ENCODE measurements at regions not wholly inside any gene's neighbourhood (a gene's known extent, or its start where the extent isn't known, plus 50 kb on each side); places are given as distances from the start of the nearest gene placed in this dataset.
"Not testable (repeated sequence)": the region's sequence is repeated elsewhere in the genome, so short reads cannot be mapped to it uniquely, and the experiment has no call there.

DNA sequence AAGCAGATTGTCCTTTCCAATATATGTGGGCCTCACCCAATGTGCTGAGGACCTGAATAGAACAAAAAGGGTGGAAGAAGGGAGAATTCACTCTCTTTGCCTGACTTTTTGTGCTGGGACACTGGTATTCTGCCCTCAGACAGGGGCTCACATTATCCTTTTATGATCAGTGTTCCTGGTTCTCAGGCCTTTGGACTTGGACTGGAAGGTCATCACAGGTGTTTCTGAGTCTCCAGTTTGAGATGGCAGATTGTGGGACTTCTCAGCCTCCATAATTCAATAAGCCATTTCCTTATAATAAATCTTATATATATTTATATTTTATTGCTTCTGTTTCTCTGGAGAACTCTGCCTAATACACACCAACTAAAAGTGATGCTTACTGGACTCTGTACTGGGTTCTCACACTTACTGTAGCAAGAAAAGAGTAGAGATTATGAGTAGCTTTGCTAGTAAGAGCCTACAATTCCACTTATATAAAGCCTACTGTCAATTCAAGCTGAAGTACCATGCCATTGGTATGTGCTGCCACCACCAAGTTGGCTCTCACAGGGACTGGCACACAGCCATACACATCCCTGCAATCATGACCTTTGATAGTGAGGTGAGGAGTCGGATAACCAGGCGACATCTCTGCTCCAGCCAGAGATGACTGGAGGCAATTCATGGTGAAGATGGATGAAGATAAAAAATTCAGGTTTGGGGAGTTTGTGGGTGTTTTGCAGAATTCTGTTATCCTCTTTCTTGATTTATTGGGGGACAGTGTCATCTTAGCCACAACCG is 130.7 kb upstream of the NR3C1 start:
- peak; percentile 65 for DNase-seq (ENCODE audit: low spot score)

DNA sequence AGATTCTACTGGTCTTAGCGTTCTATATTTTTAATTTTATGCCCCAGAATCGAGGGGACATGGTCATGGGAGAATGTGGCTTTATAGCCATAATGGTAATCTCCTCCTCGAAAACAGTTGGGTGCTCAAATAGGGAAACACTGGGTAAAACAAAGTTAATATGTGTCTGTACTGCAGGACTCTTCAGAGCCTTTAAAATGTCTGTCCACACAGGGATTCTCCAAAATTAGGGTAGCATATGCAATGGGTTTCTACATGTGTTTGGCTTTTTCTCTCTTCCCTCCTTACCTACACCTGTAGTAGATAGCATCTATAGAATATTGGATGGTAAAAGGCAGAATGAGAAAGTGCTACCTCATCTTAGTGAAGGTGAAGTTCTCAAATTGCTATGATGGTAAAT is 130.0 kb upstream of the NR3C1 start:
- DNase-seq (ENCODE audit: low spot score) = no peak

DNA sequence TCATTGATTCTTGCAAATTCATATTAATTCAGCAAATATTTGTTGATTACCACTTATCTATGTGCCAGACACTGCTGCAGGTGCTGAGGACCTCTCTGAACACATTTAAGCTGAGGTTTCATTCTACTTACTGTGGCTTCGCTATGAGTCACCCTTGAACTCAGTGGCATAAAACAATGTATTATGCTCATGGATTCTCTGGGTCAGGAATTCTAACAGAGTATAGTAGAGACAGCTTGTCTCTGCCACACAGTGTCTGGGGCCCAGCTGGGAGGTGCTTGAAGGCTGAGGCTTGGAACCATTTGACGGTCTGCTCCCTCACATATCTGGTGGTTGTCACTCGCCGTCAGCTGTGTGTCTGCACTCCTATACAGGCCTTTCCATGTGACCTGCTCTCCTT is 124.3 kb upstream of the NR3C1 start:
- no peak for DNase-seq (ENCODE audit: low spot score)

DNA sequence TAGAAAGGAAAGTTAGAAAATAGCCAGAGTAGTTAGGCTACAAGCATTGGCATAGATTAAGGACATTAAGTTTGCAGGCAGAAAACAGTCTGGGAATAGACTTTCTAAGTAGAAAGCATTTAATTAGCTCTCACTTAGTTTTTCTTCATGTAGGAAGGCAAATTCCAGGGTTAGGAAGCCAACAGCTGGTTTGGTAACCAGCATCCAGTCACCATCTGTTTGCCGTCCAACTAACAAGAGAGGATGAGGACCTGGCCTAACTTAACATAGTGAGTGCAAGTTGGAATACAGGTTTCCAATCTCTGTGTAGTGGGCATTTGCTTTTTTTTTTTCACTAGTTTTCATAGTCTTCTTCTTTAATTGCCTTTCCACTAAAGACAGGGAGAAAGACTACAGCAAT is 121.7 kb upstream of the NR3C1 start:
- DNase-seq (ENCODE audit: low spot score) = no peak

DNA sequence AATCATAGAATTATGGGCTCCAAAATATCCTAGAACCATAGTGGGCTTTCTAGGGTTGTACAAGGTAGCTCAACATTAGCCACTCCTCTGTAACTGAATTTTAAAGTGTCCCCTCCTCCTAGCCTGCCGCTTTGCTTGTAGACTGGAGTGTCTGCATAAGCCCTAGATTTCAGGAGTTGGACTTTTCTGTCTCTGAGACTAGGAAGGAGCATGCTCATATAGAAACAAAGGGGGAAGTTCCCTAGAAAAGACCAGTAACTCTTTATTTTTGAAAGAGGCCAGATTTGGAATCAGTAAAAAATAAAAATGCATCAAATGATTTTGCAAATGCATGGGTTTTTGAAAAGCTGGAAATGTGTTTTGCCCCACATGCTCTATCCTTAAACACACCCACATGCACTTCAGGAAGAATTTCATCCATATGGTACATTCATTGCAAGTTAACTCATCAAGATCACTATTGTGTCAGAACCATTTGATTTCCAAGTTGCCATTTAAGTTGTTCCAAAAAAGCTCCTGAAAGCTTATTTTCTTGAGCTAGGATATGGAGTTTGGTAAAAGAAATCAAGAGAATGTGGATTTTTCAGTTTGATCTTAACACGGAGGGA is 121.0 kb upstream of the NR3C1 start:
- no peak for DNase-seq (ENCODE audit: low spot score)

DNA sequence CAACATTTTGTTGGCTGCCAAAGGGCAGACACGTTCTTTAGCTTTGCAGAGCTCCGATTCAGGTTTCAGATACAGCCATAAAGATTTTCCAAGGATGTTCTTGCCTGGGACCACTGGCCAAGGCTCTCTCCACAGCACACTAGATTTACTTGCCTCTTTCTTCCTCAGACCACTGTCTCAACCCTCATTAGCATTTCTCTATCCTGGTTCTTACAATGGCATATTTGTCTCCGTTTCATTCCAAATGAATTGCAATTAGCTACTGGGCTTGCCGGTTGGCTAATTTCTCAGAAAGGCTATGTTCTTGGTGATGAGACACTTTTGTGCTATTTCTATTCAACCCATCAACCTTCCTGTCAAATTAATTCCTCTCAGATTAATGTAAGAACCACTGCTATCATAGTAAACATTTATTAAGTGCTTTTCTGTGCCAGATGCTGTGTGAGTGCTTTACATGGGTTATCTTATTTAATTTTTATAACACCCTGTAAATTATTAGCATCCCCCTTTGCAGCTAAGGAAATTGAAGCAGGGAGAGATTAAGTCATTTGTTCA is 118.4 kb upstream of the NR3C1 start:
- no peak for DNase-seq (ENCODE audit: low spot score)

DNA sequence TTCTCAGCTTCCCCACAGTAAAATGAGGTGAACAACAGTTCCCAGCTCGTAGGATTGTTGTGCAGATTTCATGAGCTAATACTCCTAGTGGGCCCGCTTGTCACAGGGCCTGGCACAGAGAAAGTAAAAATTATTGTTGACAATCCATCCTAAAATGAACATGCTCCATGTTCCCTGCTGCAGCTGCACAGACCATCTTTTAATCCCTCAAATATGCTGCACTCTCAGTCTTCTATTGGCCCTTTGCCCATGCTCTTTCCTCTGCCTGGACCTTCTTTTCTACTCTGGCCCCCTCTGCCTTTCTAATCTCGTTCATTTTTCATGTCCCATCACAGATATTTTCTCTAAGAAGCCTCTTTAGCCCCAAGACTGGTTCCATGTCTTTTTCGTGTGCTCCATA is 117.7 kb upstream of the NR3C1 start:
- DNase-seq (ENCODE audit: low spot score) = no peak

DNA sequence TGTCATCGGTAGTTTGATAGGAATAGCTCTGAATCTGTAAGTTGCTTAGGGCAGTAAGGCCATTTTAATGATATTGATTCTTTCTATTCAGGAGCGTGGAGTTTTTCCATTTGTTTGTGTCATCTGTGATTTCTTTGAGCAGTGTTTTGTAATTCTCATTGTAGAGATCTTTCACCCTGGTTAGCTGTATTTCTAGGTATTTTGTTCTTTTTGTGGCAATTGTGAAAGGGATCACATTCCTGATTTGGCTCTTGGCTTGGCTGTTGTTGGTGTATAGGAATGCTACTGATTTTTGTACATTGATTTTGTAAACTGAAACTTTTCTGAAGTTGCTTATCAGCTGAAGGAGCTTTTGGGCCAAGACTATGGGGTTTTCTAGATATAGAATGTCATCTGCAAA is 115.7 kb upstream of the NR3C1 start:
- DNase-seq (ENCODE audit: low spot score) = not testable (repeated sequence)

DNA sequence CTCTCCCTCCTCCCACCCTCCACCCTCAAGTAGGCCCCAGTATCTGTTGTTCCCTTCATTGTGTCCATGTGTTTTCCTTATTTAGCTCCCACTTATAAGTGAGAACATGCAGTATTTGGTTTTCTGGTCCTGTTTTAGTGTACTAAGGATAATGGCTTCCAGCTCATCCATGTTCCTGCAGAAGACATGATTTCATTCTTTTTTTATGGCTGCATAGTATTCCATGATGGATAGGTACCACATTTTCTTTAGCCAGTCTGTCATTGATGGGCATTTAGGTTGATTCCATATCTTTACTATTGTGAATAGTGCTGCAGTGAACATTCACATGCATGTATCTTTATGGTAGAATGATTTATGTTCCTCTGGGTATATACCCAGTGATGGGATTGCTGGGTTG is 114.3 kb upstream of the NR3C1 start:
- DNase-seq (ENCODE audit: low spot score) = not testable (repeated sequence)

DNA sequence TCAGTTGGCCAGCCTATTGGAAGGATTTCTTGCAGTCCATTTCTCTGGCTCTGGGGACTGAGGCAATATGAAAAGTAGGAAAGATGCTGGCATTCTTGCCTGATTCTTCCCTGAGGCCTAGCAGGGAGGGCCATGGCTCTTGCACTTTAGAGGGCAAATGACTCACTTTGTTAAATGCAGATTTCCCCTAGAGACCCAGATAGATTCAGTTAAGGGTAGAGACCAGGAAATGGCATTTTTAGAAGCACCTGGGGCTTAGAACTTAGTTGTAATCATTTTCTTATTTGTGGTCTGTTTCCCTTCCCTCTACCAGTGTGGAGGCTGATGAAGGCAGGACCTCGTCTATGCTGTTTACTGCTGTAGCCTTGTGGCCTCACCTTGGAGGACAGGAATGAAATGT is 112.8 kb upstream of the NR3C1 start:
- DNase-seq (ENCODE audit: low spot score) = no peak

DNA sequence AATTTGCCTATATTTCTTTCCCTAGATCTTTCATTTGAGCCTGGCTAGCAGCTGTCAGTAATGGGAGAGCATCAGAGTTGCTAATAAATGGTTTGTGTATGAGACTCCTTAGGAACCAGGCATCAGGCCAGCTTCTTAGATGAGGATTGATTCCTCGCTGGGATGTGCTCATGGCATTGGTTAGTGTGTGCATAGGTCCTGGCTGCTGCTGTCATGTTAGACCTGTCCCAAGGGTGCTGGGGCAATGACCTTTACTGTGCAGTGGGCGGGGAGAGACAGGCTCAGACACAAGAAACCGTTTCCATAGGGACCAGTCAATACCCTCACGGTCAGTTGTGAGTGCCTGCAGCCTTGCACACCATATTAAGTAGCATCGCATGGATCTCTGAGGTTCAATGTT is 112.3 kb upstream of the NR3C1 start:
- no peak for DNase-seq (ENCODE audit: low spot score)

DNA sequence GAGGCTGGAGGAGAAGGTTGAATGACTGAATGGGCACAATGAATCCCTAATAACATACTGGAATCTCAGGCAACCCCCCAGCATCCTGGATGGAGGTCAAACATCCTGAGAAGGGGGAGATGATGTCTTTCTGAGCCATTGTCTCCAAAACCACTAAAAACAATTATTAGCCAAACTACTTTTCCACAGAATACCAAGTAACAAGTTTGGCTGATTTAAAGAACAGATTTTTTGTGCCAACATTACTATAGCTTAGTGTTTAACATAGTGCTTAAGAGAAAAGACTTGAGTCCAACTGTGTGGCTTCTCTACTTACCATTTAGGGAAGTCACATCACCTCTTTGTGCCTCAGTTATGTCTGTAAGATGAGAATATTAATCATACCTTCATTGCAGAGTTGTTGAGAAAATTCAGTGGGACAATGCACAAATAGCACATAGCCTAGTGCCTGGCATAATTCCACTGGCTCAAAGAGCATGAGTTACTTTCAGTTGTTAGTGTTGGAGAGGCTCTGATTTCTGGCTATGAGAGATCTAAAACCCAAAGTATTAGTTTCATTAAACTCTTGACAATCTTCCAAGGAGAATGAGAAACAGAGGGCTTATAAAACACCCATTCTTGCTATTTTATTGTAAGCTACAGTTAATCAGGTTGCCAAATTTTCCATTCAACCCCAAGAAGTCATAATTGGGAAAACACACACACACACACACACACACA is 111.3 kb upstream of the NR3C1 start:
- DNase-seq (ENCODE audit: low spot score) = no peak

DNA sequence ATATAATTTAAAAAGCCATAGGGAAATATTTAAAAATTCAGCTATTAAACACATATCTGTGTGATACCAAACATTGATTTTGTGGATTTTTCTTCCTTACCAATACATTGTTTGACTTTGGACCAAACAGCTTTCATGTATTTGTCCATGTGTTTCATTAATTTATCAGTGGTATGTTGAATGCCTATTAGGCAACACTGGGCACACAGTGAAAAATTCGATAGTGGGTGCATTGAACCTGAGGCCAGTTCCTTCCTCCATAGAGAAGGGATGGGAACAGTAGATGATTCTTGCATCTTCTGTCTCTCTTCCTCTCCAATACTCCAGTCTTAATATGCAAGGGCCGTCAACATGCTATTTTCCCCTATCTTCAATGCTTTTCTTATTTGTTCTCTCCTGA is 110.2 kb upstream of the NR3C1 start:
- no peak for DNase-seq (ENCODE audit: low spot score)

DNA sequence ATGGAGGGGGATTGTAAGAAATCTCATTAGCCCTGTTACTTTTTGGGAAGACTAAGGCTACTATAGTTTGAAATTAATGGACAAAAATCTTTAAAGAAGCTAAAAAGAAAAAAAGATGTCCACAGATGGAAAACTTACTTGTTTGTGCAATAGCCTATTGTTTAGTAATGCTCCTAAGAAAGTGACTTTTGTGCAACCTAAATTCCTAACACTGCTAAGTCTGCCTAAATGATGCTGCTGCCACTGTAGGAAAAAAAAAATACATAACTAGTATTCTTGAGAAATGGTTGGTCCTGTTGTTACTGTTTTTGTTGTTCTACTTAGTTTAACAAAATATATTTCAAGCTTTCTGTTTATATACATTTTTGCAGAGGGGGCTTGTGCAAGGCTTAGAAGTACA is 108.2 kb upstream of the NR3C1 start:
- DNase-seq (ENCODE audit: low spot score) = no peak

DNA sequence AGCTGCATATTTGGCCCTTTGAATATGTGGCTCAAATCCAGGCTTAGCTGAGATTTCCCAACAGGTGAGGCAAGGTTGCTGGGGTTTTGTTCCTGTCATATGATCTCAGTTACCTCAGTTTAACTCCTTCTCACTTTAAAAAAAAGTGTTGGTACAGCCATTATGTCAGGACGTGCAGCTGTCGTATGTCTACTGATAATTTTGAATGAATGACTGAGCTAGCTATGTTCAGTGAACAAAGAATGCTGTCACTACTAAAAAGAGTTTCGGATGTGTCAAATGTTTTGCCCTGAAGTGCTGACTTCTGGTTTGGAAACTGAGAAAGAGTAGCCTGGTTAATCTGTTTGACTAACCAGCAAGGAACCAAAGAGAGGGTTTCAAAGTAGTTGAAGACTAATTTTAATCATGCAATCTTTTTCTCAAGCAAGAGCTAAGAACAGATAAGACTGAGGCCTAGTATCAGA is 106.3 kb upstream of the NR3C1 start:
- no peak for DNase-seq (ENCODE audit: low spot score)

DNA sequence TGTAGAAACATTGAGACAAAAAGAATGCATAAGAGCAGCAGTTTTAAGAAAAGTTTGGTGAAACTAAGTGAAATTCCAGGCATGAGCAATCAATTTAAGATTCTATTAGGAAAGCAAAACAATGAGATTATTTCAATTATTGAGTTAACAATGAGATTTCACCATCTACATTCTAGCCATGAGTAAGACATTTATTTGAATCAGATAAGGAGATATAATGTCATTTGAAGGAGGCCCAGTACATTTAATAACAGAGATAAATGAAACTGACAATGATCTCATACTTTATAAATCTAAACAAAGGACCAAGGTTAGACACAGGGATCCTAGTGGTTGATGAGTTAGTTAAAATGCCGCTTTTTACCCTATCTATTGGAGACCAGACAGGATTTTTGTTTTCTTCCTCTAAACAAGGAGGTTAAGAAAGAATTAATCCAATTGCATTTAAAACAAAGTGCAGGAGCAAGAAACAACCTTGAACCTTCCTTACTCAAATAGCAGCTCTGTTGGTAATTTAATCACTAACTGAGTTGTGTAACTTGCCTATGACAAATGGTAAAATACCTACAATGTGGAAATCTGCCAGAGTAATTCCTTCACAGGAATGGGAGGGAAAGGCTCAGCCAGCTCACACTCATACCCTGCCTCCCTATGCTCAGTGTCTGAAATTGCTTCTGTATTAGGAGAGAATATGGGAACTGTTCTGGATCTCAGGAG is 103.5 kb upstream of the NR3C1 start:
- DNase-seq (ENCODE audit: low spot score) = peak; percentile 33

DNA sequence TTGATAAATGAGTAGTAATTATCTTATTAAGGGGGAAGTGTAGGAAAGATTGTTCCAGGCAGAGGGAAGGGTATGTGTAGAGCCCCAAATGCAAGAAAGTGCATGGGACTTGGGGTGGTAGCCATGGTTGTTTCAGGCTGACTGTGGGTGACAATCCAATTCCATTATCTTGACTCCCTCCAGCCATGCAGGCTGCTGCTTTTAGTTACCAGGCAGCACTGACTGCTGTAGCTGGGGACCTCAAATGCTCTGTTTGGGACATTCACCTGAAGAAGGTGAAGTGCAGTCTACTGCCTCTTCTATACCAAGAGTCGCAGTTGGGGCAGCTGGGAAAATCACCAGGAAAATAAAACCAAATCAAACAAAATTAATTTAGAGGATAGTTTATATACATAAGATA is 102.4 kb upstream of the NR3C1 start:
- no peak for DNase-seq (ENCODE audit: low spot score)

DNA sequence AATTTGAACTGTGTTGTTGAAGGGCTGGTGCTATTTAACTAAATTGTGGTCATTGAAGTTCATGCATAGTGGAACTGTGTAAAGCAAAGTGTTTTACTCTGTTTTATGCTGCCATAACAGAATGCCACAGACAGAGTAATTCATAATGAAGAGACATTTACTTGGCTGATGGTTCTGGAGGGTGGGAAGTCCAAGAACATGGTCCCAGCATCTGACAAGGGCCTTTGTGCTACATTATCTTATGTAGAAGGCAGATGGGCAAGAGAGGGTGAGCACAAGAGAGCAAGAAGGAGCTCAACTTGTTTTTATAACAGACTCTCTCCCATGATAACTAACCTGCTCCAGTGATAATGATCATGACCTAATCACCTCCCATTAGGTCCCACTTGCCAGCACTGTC is 101.9 kb upstream of the NR3C1 start:
- DNase-seq (ENCODE audit: low spot score) = no peak

DNA sequence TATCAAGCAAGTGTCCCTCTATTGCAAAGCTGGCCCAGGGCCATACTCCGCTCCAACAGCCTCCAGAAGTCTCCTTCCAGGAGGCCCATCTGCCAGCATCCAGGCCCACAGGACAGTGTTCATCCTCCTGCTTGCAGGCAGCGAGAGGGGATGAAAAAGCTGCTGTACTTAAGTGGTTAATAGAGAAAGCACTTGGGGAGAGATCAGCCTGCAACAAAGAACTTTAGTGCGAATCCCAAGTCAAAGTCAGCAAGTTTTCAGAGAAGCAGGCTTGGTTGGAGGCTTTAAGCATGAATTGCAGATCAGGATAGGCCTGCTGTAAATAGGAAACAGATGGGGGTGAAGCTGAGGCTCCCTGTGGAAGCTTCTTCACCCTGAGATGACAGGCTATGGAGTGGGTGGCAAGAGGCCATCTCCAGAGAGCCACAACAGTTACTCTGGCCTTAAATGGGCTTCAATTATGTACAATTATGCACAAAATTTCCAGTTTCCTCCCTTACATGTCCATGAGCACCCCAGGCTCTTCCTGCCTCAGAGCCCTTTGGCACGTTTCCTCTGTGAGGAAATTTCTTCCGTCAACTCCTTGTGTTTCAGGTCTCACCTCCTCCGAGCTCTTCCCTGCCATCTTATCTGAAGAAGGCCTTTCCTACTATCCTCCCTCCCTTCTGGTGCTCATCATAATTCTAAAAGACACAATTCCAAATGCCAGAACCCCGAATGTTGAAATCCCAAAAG is 98.0 kb upstream of the NR3C1 start:
- no peak for DNase-seq (ENCODE audit: low spot score)

DNA sequence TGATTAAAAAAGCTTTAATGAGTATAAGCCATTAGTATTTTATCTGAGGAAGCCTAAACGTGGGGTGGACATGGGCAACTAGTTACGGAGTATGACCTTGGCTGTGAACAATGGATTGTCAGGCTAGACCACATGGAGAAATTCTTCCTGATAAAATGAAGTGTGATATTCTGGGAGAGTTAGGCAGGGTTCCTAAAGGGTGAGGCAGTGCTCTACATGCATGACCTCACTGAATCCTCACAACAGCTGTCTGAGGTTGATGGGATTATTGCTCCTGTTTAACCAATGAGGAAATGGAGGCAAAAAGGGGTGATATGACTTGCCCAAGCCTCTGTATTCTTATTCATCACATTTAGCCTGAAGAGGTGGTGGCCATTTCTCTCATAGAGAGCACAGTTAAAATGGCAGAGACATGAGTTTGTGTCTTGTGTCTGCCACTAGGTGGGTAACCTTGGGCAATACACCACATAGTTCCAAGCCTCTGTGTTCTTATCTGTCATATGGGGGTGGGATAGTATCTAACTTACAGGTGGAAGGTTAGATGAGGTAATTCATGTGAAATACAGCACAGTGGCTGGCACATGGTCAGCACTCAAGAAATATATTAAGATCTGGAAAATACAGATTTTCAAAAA is 96.1 kb upstream of the NR3C1 start:
- DNase-seq (ENCODE audit: low spot score) = no peak

DNA sequence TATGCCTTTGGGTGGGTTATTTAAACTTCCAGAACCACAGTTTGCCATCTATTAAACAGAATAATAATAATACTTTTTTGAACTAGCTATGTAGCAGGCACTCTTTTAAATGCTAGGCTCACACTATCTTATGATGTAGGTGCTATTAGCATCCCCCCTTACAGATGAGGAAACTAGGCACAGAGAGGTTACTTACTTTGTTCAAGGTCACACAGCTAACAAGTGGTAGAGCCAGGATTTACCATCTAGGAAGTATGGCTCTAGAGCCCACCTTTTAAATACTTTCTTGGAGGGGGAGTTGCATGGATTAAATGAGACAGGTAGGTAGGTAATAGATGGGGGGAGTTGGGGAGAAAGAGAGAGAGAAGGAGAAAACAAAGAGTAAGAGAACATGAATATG is 95.3 kb upstream of the NR3C1 start:
- DNase-seq (ENCODE audit: low spot score) = no peak
